Ovary (tissue), 3 donors: ENCODE measurements at regions not wholly inside any gene's neighbourhood (a gene's known extent, or its start where the extent isn't known, plus 50 kb on each side); places are given as distances from the start of the nearest gene placed in this dataset.

Source experiments
- POLR2A ChIP-seq: fragments of 450-650 bp; IDR thresholded peaks from one replicate; pipeline ENCODE4 v1.6.1; 2017; ENCODE audit warnings: antibody characterized with exemption, mild to moderate bottlenecking, moderate library complexity
- TF ChIP-seq, protein P1 (sequence below), 3 donors: fragments of 450-650 bp in 2 of 3; fragments of 200-600 bp in 1 of 3; IDR thresholded peaks; one replicate each; pipeline versions ENCODE4 v1.5.1 to v1.8.0; 2016 to 2022; ENCODE audit warnings: antibody characterized with exemption in 3 of 3, mild to moderate bottlenecking in 1 of 3
- donor health status: DM: no; HTN: no; CAD: no.

DNA sequence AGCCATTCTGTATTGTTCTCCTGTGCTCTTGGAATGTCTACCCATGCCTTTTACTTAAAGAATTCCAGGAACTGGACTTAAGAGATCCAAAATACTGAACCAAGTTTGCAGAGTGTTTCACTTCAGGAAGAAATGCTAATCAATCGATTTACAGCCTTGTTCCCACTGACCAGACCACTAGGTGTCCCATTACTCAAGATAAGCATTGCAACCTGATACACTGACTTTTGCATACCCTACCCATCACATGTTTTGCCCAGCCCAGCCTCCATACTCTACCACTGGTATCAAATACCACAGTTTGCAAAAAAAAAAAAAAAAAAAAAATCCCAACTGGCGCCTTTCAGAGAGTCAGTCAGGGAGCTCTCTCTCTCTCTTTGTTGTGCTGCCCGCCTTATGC lies 550.8 kb downstream of the CDH9 start:
- TF ChIP-seq, protein P1, sequence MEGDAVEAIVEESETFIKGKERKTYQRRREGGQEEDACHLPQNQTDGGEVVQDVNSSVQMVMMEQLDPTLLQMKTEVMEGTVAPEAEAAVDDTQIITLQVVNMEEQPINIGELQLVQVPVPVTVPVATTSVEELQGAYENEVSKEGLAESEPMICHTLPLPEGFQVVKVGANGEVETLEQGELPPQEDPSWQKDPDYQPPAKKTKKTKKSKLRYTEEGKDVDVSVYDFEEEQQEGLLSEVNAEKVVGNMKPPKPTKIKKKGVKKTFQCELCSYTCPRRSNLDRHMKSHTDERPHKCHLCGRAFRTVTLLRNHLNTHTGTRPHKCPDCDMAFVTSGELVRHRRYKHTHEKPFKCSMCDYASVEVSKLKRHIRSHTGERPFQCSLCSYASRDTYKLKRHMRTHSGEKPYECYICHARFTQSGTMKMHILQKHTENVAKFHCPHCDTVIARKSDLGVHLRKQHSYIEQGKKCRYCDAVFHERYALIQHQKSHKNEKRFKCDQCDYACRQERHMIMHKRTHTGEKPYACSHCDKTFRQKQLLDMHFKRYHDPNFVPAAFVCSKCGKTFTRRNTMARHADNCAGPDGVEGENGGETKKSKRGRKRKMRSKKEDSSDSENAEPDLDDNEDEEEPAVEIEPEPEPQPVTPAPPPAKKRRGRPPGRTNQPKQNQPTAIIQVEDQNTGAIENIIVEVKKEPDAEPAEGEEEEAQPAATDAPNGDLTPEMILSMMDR (IDR thresholded peaks at IDR 0.05) = no peak
- no peak for TF ChIP-seq POLR2A
